CD4-positive, alpha-beta T cell treated with Interleukin-1 beta for 1 hour (primary cell): ENCODE measurements at regions not wholly inside any gene's neighbourhood (a gene's known extent, or its start where the extent isn't known, plus 50 kb on each side); places are given as distances from the start of the nearest gene placed in this dataset.

Source experiments
- DNase-seq, 2 donors: peaks; one replicate each; pipeline ENCODE4 v3.0.0-alpha.2; 2020 to 2022

- no peak for DNase-seq
Observed at GRCh38 chr2:140061240-140061639, 1281.0 kb upstream of the NXPH2 start.

DNA sequence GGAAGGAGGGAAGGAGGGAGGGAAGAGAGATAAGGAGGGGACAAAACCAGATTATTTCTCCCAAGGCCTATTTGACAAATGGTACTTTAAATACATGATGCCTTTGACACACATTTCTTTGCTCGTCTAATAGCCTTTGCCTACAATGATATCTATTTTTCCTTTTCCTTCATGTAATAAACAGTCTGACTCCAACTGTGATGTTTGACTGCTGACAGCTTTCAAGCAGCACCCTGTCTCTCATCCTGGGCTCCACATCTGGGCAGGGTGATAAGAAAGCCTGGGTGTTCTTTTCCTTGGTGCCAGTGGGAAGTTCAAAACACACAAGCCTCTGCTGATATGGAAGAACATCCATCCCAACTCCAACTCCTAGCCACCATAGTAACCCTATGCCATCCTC, 1277.7 kb upstream of the NXPH2 start:
- no peak for DNase-seq

DNA sequence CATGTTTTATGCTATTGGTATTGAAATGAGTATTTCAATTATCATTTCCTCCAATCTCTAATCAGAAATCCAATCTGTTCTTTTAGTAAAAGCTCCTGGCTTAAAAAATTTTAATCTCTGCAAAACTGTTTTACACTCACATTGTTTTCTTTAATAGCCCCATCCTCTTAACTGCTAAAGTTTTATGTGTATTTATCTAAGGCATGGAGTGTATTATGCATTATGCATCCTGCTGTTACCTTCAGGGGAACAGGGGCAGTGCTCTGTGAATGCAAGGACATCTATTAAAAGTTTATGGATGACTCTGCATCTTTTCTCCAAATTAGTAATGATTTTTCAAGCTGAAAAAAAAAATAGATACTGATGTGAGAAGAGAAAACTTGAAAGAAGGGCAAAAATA, 1261.6 kb upstream of the NXPH2 start:
- DNase-seq, result no peak

DNA sequence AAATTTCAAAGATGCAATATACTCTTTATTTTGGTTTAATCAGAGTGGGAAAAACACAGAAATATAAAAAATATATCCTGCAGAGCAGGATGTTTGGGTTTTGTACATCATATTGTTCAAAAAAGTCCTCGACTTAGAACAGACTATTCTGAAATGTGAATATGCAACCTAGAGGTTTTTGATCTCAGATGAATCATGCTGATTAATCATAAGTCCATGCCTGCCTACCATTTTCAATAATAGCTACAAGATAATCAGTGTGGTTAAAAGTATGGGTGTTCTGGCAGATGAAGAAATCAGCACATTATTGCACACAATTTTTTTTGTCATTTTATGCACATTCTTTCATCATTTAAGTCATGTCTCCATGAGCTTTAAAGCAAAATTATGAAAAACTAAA, 1261.0 kb upstream of the NXPH2 start:
- DNase-seq, result no peak

- DNase-seq, result no peak
Observed at GRCh38 chr2:140033638-140034037, 1253.4 kb upstream of the NXPH2 start.

DNA sequence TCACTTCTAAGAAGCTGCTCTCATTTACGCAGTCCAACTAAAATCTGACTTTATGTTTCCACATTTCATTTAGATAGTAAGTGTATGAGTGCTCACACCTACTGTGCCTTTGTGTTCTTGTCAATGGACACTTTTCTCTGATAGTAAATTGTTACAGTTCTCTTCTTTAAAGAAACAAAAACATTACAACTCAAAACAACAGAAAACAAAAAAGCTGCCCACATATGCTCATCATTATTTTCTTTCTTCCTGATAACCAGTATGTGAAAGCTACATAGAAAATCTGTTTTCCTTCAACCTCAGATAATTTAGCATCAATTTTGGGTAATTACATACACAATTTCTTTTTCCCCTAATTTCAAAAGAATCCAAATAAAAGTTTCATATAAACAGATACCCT, 1247.8 kb upstream of the NXPH2 start:
- no peak for DNase-seq

DNA sequence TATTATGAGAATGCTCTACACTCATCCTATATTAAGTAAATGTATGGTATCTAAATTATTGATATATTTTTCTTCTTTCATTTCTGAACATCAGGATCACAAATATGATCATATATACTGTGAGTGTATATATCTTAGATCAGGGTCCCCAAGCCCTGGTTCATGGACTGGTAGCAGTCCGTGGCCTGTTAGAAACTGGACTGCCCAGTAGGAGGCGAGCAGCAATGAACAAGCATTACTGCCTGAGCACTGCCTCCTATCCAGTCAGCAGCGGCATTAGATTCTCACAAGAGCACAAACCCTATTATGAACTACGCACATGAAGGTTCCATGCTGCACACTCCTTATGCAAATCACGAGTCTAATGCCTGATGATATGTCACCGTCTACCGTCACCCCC, 1247.1 kb upstream of the NXPH2 start:
- DNase-seq, result no peak

DNA sequence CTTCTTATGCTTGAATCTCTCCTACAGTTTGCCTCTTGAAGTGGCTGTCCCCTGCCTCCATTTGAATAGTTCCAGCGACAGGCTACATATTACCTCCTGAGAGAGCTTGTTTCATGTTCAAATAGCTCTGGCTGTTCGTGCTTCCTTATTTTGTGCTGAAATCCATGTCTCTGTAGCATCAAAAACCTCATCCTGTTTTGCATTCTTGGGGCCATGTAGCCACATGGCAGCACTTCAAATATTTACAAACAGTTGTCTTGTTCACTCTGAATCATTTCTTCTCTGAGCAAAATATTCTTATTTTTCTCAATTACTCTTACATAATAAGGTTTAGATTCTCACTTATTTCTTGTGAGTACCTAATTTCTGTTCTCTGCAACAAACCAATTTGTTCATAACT, 1243.1 kb upstream of the NXPH2 start:
- DNase-seq, result no peak

DNA sequence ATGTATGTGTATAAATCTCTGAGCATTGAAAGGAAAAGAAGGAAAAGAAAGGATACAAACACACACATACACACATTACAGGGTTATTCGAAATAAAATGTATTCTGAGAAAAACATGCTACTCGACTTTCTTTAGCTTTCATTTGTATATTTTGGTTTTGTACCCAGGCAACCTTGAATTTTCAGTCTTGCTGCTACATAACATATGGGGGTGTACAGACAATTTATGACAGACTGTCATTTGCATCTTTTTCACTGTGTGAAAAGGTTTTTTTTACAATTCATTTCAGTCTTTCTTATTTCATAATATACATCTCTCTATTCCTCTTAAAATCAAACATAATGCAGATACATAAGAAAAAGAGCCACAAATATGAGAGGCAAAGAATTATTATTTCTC, 1238.4 kb upstream of the NXPH2 start:
- DNase-seq, result no peak

- DNase-seq, result no peak
Observed at GRCh38 chr2:140014204-140014546, 1234.0 kb upstream of the NXPH2 start.

DNA sequence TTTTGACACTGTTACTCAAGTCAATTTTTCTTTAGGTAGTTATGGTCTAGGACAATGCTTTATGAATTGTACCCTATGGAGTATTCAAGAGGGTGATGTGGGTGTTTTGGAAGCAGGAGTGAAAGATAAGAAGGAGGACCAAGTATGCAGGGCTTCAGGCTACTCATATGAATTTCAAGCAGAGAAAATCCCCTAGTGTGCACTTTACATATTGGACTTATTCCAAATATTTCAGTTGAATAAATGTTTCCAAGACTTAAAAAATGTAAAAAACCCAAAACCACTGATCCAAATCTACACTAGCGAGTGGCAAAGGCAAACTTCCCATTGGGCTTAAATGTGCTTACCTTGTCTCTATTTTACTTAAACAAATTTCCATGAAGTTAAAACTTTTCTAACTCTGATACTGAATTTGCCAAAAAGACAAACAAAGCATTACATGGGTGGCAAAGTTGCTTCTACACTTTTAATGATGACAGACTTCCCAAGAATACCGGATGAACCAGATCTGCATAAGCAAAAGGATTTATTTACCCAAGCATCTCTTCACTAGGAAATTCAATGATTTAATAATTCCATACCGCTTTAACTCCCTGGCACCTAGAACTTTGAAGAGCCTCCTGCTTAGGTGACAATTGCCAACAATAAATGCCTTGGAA, 1233.5 kb upstream of the NXPH2 start:
- DNase-seq, result no peak

DNA sequence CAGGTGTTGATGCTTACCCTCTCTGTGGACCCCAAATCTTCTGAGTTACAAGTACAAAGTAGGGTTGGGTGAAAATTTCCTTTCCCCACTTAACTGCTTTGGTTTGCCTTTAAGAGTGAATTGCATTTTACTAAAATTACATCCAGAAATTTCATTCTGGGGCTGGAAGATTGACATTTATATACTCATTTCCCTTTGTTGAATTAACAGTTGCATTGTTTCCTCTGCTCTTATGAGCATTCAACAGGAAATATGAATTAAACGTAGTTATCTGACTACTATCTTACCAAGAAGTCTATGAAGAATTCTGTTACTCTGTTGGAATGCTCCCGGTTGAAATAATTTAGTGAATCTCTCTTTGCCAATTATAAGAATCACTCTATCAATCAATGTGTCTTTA, 1231.1 kb upstream of the NXPH2 start:
- no peak for DNase-seq

GRCh38 chr2:140002110-140002509, 1221.9 kb upstream of the NXPH2 start:
- no peak for DNase-seq

DNA sequence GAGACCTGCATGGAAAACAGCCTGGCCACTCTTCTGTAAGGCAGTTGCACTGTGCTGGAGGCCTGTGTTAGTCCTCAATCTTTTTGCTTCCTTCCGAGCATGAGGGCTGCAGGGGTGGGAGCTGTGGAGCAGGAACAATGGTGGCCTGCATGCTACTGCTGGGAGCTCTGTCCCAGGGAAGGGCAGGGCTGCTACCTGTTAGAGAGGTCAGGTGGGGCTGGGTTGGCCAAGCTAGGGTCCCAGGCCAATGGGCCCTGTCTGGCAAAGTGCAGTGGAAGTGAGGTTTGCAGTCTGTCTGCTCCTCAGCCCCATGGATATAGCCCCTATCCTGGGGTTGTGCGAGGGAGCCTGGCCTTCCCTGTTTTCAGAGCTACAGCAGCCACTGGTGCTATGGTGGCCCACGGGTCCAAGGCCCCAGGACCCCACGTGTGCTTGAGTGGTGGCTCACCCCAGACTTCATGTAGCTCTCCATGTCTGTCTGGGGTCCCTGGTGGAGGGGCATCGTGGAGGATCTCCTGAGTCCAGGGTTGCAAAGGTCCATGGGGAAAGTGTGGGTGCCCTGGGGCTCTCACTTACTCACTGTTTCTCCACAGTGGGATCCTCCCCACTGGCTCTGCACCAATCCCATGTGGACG, 1212.6 kb upstream of the NXPH2 start:
- DNase-seq, result no peak

DNA sequence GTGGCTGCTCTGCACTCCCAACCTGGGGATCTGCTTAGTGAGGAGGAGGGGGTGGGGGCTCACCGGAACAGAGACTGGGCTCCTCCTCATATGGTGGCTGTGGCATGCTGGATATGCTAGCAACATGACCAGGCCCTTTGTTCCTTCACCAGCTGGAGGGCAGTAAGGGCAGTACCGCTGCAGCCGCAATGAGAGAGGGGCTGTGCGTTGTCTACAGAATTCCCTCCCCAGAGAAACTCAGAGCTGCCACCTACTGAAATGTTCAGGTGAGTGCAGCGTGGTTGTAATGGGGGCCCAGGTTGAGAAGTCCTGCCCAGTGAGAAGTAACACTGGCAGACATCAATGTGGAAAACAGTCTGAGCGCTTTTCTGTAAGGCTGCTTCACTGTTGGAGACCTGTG, 1211.9 kb upstream of the NXPH2 start:
- no peak for DNase-seq

- DNase-seq, result no peak
Observed at GRCh38 chr2:139990646-139991335, 1210.6 kb upstream of the NXPH2 start.

- no peak for DNase-seq
Observed at GRCh38 chr2:139969323-139969722, 1189.1 kb upstream of the NXPH2 start.

GRCh38 chr2:139968588-139968987, 1188.4 kb upstream of the NXPH2 start:
- no peak for DNase-seq

DNA sequence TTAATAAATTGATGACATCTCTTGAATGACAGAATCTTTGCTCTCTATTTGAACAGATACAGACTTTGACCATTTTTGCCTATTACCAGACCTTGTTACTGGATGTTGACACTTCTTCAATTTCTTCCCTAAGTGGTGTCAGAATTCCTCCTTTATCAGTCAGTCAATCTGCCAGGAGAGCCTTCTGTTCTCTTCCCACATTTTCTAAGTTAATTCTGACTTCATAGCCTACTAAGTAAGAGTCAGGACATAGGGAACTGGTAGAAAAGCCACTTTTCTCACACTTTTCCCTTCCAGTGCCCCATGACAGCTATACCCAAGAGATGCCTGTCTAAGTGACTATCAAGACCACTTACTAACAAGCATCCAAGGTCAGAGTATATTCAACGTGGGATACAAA, 1187.5 kb upstream of the NXPH2 start:
- DNase-seq, result no peak

DNA sequence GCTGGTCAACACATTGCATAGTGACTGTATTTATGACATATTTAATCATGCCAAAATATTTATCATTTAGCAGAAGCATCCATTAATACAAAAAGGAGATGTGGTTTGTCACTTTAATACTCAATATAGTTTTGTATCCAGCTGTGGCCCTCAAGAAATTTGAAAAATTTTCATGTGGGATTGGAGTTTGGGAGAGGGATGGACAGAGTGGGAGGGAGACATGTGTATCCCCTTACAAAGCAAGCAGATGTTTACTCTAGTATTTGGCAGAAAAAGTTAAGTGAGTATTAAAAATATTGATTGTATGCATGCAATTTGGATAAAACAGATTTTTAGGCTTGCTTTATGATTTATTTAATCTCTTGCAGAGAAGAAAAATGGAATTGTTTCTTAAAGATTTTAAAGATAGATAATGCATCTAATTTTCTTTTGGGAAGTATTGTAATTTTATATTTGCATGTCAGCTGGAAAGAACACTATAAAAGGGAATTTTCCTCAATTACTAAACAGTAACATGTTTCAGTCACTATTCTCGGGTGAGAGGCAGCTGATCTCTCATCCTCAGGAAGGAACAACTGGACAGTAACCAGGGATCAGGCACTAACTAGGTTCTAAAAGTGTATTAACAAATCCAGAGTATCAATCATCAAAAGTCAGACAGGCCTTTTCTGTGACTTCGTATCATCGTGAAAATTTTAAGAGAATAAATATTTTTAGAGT, 1184.7 kb upstream of the NXPH2 start:
- DNase-seq, result no peak

DNA sequence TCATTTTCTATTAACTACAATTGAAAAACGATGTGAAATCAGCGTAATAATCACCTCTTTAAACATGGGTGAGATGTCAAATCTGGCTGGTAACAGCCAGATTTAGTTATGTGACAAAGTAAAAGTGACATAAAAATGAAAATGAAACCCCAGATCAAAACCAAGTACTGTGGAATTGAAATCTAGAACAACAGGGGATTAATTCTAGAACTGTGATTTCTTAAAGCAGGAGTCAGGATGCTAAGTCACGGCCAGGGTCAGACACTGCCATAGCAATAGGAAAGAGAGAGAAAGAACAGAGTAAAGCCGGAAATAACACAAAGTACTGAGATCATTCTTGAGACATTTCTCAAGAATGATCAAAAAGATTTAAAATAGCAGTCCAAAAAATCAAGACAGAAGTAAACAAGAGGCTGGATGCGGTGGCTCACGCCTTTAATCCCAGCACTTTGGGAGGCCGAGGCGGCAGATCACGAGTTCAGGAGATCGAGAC, 1183.7 kb upstream of the NXPH2 start:
- DNase-seq, result no peak

GRCh38 chr2:139949242-139949972, 1169.2 kb upstream of the NXPH2 start:
- no peak for DNase-seq

DNA sequence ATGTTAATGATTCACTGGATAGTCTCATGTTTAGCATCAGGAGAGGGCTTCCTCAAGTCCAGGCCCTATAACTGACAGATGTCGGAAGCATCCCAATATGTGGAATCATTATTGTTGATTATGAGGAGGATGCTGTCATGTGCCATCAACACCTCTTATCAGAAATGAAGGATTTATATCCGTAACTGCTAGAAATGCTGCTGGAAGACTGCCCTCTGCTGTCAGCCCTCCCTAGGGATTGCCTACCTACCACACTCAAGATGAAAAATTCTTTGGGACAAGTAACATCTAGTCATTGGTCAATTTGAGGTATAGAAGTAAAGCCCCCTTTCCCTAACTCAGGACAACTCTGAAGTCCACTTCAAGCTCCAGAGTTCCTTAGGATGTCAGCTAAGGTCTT, 1166.5 kb upstream of the NXPH2 start:
- DNase-seq, result no peak
